H1 (cell line): ENCODE measurements at regions not wholly inside any gene's neighbourhood (a gene's known extent, or its start where the extent isn't known, plus 50 kb on each side); places are given as distances from the start of the nearest gene placed in this dataset.

Source experiments
- CTCF ChIA-PET: fragments of 300-600 bp; sonication (Branson Sonifier 250); formaldehyde crosslinking; loops from one replicate; lab custom pipeline; 2021; ENCODE audit not compliant: partially characterized antibody; lab: Charles Lee
- POLR2A ChIA-PET: fragments of 300-600 bp; sonication (Branson Sonifier 250); formaldehyde crosslinking; loops from one replicate; lab custom pipeline; 2021; ENCODE audit warnings: inconsistent platforms; ENCODE audit not compliant: partially characterized antibody; lab: Charles Lee
- DNase-seq, 2 experiments: peaks; one replicate each; pipeline versions ENCODE4 v3.0.0 to v3.0.0-alpha.2; 2010 to 2022; ENCODE audit warnings: low spot score in 2 of 2, low read depth in 1 of 2, mixed read lengths in 1 of 2
- FAIRE-seq: peaks from 2 replicates; lab custom pipeline; 2011; peaks lifted over from hg19 to GRCh38; lab: Jason Lieb, UNC
- H2AFZ ChIP-seq: 2 replicates; pipeline ENCODE4 v1.8.1; 2012; ENCODE audit warnings: low read length, inconsistent platforms
- H2AK5ac ChIP-seq: 2 replicates; pipeline ENCODE4 v1.6.1; 2013; ENCODE audit warnings: low read depth, low read length
- H2BK120ac ChIP-seq: replicated peaks from 2 replicates; pipeline ENCODE3; 2013; ENCODE audit warnings: low read depth, low read length, inconsistent platforms
- H2BK12ac ChIP-seq: 2 replicates; pipeline ENCODE4 v1.6.1; 2013; ENCODE audit warnings: low read depth, low read length
- H2BK15ac ChIP-seq: 2 replicates; pipeline ENCODE4 v1.6.1; 2013; ENCODE audit warnings: low read length
- H2BK20ac ChIP-seq: 2 replicates; pipeline ENCODE4 v1.6.1; 2013; ENCODE audit warnings: low read length
- H2BK5ac ChIP-seq: 2 replicates; pipeline ENCODE4 v1.6.1; 2013; ENCODE audit warnings: low read depth, low read length
- H3K14ac ChIP-seq: 2 replicates; pipeline ENCODE4 v1.6.1; 2013; ENCODE audit warnings: inconsistent platforms; ENCODE audit not compliant: insufficient read length
- H3K18ac ChIP-seq: 2 replicates; pipeline ENCODE4 v1.6.1; 2013; ENCODE audit warnings: low read length; ENCODE audit errors: extremely low read depth
- H3K23ac ChIP-seq: 2 replicates; pipeline ENCODE4 v1.6.1; 2013; ENCODE audit warnings: inconsistent platforms; ENCODE audit not compliant: insufficient read length
- H3K23me2 ChIP-seq: 2 replicates; pipeline ENCODE4 v1.6.1; 2013; ENCODE audit warnings: low read depth, low read length
- H3K27ac ChIP-seq: 2 replicates; pipeline ENCODE4 v1.6.1; 2011; ENCODE audit warnings: low read depth, low read length, inconsistent platforms
- H3K27me3 ChIP-seq, 4 experiments: replicated peaks in 1 of 4; 1 replicate in 1 of 4; 2 replicates in 3 of 4; pipeline versions ENCODE4 v1.6.1 to v1.8.1; 2011 to 2013; ENCODE audit warnings: low read length in 3 of 4, mild to moderate bottlenecking in 3 of 4, inconsistent platforms in 2 of 4, mixed read lengths in 2 of 4, moderate library complexity in 1 of 4; ENCODE audit not compliant: control insufficient read depth in 3 of 4, insufficient read depth in 3 of 4; ENCODE audit errors: extremely low read depth in 1 of 4
- H3K36me3 ChIP-seq, 4 experiments: 2 replicates each; pipeline versions ENCODE4 v1.6.1 to v1.8.1; 2011 to 2013; ENCODE audit warnings: mild to moderate bottlenecking in 4 of 4, low read length in 3 of 4, moderate library complexity in 2 of 4, control low read depth in 1 of 4, inconsistent platforms in 1 of 4; ENCODE audit not compliant: insufficient read depth in 4 of 4, control insufficient read depth in 2 of 4
- H3K4ac ChIP-seq: replicated peaks from 2 replicates; pipeline ENCODE3; 2013; ENCODE audit warnings: low read length, low read depth, mixed read lengths, inconsistent platforms; ENCODE audit not compliant: insufficient read length
- H3K4me1 ChIP-seq, 4 experiments: replicated peaks in 1 of 4; 1 replicate in 1 of 4; 2 replicates in 3 of 4; pipeline versions ENCODE4 v1.6.1 to v1.8.1; 2011 to 2013; ENCODE audit warnings: low read length in 3 of 4, inconsistent platforms in 2 of 4, mixed read lengths in 1 of 4; ENCODE audit not compliant: insufficient read depth in 4 of 4, control insufficient read depth in 3 of 4
- H3K4me2 ChIP-seq, 2 experiments: 2 replicates each; pipeline versions ENCODE4 v1.6.1 to v1.8.1; 2011 to 2013; ENCODE audit warnings: low read depth in 2 of 2, low read length in 2 of 2, control low read depth in 1 of 2, inconsistent platforms in 1 of 2, mild to moderate bottlenecking in 1 of 2; ENCODE audit not compliant: insufficient read depth in 1 of 2
- H3K4me3 ChIP-seq, 4 experiments: fragments of 200-600, 300-600 bp in 1 of 4; sonication (generic), shearing (Covaris generic), sonication (Bioruptor Twin) in 1 of 4; 2 replicates each; pipeline versions ENCODE4 v1.5.1 to v1.8.1; 2011 to 2016; ENCODE audit warnings: low read length in 4 of 4, low read depth in 3 of 4, control low read depth in 2 of 4, inconsistent platforms in 2 of 4, mild to moderate bottlenecking in 2 of 4, mixed read lengths in 1 of 4, moderate library complexity in 1 of 4; ENCODE audit not compliant: insufficient read depth in 2 of 4; ENCODE audit errors: extremely low read depth in 1 of 4
- H3K56ac ChIP-seq: replicated peaks from 2 replicates; pipeline ENCODE3; 2013; ENCODE audit warnings: low read depth, mild to moderate bottlenecking, mixed read lengths, low read length, inconsistent platforms; ENCODE audit not compliant: insufficient read length
- H3K79me1 ChIP-seq: 2 replicates; pipeline ENCODE4 v1.6.1; 2013; ENCODE audit warnings: low read depth, low read length, control low read depth
- H3K79me2 ChIP-seq, 2 experiments: 2 replicates each; pipeline versions ENCODE4 v1.6.1 to v1.8.1; 2012 to 2013; ENCODE audit warnings: low read length in 2 of 2, mild to moderate bottlenecking in 2 of 2, inconsistent platforms in 1 of 2; ENCODE audit not compliant: insufficient read depth in 2 of 2, control insufficient read depth in 1 of 2
- H3K9ac ChIP-seq, 4 experiments: replicated peaks in 1 of 4; 1 replicate in 1 of 4; 2 replicates in 3 of 4; pipeline versions ENCODE4 v1.6.1 to v1.8.1; 2011 to 2013; ENCODE audit warnings: low read depth in 3 of 4, low read length in 3 of 4, control low read depth in 2 of 4, mild to moderate bottlenecking in 2 of 4, moderate library complexity in 2 of 4, inconsistent platforms in 1 of 4; ENCODE audit errors: extremely low read depth in 1 of 4
- H3K9me3 ChIP-seq, 2 experiments: 2 replicates each; pipeline versions ENCODE4 v1.6.1 to v1.8.1; 2012 to 2013; ENCODE audit warnings: mild to moderate bottlenecking in 2 of 2, moderate library complexity in 2 of 2, control low read depth in 1 of 2, inconsistent platforms in 1 of 2, low read depth in 1 of 2, low read length in 1 of 2, mixed read lengths in 1 of 2; ENCODE audit not compliant: insufficient read depth in 2 of 2
- H4K20me1 ChIP-seq, 2 experiments: replicated peaks in 1 of 2; 2 replicates each; pipeline versions ENCODE3 to v1.8.1; 2011 to 2013; ENCODE audit warnings: inconsistent platforms in 2 of 2, low read length in 2 of 2, mild to moderate bottlenecking in 1 of 2; ENCODE audit not compliant: insufficient read depth in 2 of 2, control insufficient read depth in 1 of 2
- H4K5ac ChIP-seq: 2 replicates; pipeline ENCODE4 v1.6.1; 2013; ENCODE audit warnings: low read length, low read depth, mixed read lengths, inconsistent platforms; ENCODE audit not compliant: insufficient read length
- H4K8ac ChIP-seq: 2 replicates; pipeline ENCODE4 v1.8.0; 2013; ENCODE audit warnings: mild to moderate bottlenecking, moderate library complexity, low read length, inconsistent platforms; ENCODE audit not compliant: insufficient read depth; ENCODE audit errors: extremely low read depth
- H4K91ac ChIP-seq: replicated peaks from 2 replicates; pipeline ENCODE3; 2013; ENCODE audit warnings: low read length, mixed read lengths, inconsistent platforms; ENCODE audit not compliant: insufficient read length
- PHF8 ChIP-seq: fragments of 200-600 bp; sonication (generic); conservative IDR thresholded peaks from 2 replicates; pipeline ENCODE4 v1.7.1; 2012; ENCODE audit warnings: low read depth, mild to moderate bottlenecking, inconsistent platforms, low read length, moderate library complexity
- TAF7 ChIP-seq: optimal IDR thresholded peaks from 2 replicates; pipeline ENCODE3; 2011; ENCODE audit warnings: low read depth, mild to moderate bottlenecking, inconsistent platforms, low read length, moderate library complexity, borderline replicate concordance
- WGBS, 2 experiments: shearing (Covaris generic) in 1 of 2; methylation state at CpG; one replicate each; pipeline versions ENCODE4 v1.1.6 to v1.1.7; 2013 to 2015; ENCODE audit warnings: low lambda C conversion rate in 2 of 2, mixed read lengths in 2 of 2, inconsistent platforms in 1 of 2, low coverage in 1 of 2, missing lambda C conversion rate in 1 of 2; ENCODE audit not compliant: insufficient replicate concordance in 2 of 2, insufficient coverage in 1 of 2, insufficient read length in 1 of 2; ENCODE audit errors: extremely low coverage in 1 of 2, missing lambda C conversion rate in 1 of 2; 5-methylcytosine and 5-hydroxymethylcytosine counted together

DNA sequence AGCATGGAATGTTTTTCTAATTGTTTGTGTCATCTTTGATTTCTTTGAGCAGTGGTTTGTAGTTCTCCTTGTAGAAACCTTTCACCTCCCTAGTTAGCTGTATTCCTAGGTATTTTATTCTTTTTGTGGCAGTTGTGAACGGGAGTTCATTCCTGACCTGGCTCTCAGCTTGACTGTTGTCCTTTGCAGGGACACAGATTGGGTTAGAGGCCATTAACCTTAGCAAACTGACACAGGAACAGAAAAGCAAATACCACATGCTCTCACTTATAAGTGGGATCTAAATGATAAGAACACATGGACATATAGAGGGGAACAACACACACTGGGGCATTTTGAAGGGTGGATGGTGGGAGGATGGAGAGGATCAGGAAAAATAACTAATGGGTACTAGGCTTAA, 52.2 kb upstream of the RORA start:
- no peaks in the 10 kb centered on the region for H3K79me1 ChIP-seq
- WGBS, 2 experiments = 89% methylated on average over 1 of the region's 1 CpG; no CpG with 5 or more reads in 1 of the 2 experiments
- DNase-seq (no peak), FAIRE-seq (no peak)
- H4K20me1 ChIP-seq = no peaks in the 10 kb centered on the region
- no peak overlapping the region for H3K14ac ChIP-seq
- no peak overlapping the region for H2AFZ ChIP-seq
- no peak overlapping the region for H3K56ac ChIP-seq
- H2BK120ac ChIP-seq = no peak overlapping the region
- H3K9me3 ChIP-seq = no peaks in the 10 kb centered on the region
- H3K4me3 ChIP-seq = no peak overlapping the region
- H2BK12ac ChIP-seq = no peak overlapping the region
- no peak overlapping the region for H4K91ac ChIP-seq
- no peaks in the 10 kb centered on the region for H3K23me2 ChIP-seq
- no peak overlapping the region for H3K4ac ChIP-seq
- H3K27ac ChIP-seq = no peak overlapping the region
- H3K36me3 ChIP-seq = no peaks in the 10 kb centered on the region
- H3K4me1 ChIP-seq = no peaks in the 10 kb centered on the region
- ChIA-PET CTCF (interaction anchor here (0.8 kb wide), 1 partner anchor 10 kb away, joined by 3 read pairs; no protein-coding TSS in a partner anchor), POLR2A (no interaction called here)
- H3K9ac ChIP-seq = no peak overlapping the region
- no peak overlapping the region for H4K8ac ChIP-seq
- H2AK5ac ChIP-seq = no peak overlapping the region
- H3K18ac ChIP-seq = no peak overlapping the region
- no peak overlapping the region for H2BK20ac ChIP-seq
- H3K79me2 ChIP-seq = no peaks in the 10 kb centered on the region
- H2BK5ac ChIP-seq = no peak overlapping the region
- H4K5ac ChIP-seq = no peak overlapping the region
- no peak overlapping the region for H3K23ac ChIP-seq
- H2BK15ac ChIP-seq = no peak overlapping the region
- H3K4me2 ChIP-seq = no peak overlapping the region
- no peaks in the 10 kb centered on the region for H3K27me3 ChIP-seq
- TF ChIP-seq PHF8 = no peak
- no peak for TF ChIP-seq TAF7
